ENCODE measurements at regions not wholly inside any gene's neighbourhood (a gene's known extent, or its start where the extent isn't known, plus 50 kb on each side); places are given as distances from the start of the nearest gene placed in this dataset.

- Histone ChIP-seq H3K36me3 (ENCODE audit: insufficient read depth, low read length) (no peaks in the 10 kb centered on the region), H3K4me3 (ENCODE audit: low read depth in 1 of 2, low read length in 2 of 2) (no peak overlapping the region), H2AFZ (ENCODE audit: low read depth, low read length) (no peak overlapping the region), H3K4me1 (ENCODE audit: insufficient read depth, low read length) (no peaks in the 10 kb centered on the region), H3K9me3 (ENCODE audit: insufficient read depth, low read length, severe bottlenecking) (no peaks in the 10 kb centered on the region), H3K27me3 (ENCODE audit: insufficient read depth, low read length, poor library complexity) (no peaks in the 10 kb centered on the region), H3K27ac (ENCODE audit: low read length) (no peak overlapping the region), H3K4me2 (ENCODE audit: insufficient read depth, low read length) (no peak overlapping the region), H3K79me2 (ENCODE audit: insufficient read depth, low read length) (no peaks in the 10 kb centered on the region), H3K9ac (ENCODE audit: low read depth, low read length) (no peak overlapping the region), H4K20me1 (ENCODE audit: insufficient read depth, low read length) (no peaks in the 10 kb centered on the region)
- DNase-seq (no peak), ATAC-seq (ENCODE audit: insufficient read depth, low read depth) (no peak)
- TF ChIP-seq, protein P1, sequence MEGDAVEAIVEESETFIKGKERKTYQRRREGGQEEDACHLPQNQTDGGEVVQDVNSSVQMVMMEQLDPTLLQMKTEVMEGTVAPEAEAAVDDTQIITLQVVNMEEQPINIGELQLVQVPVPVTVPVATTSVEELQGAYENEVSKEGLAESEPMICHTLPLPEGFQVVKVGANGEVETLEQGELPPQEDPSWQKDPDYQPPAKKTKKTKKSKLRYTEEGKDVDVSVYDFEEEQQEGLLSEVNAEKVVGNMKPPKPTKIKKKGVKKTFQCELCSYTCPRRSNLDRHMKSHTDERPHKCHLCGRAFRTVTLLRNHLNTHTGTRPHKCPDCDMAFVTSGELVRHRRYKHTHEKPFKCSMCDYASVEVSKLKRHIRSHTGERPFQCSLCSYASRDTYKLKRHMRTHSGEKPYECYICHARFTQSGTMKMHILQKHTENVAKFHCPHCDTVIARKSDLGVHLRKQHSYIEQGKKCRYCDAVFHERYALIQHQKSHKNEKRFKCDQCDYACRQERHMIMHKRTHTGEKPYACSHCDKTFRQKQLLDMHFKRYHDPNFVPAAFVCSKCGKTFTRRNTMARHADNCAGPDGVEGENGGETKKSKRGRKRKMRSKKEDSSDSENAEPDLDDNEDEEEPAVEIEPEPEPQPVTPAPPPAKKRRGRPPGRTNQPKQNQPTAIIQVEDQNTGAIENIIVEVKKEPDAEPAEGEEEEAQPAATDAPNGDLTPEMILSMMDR (IDR thresholded peaks at IDR 0.05; ENCODE audit: borderline replicate concordance, extremely low read depth, low read length, poor library complexity, severe bottlenecking), result no peak
- TF ChIP-seq EZH2 (IDR thresholded peaks at IDR 0.05; ENCODE audit: borderline replicate concordance, low read depth, low read length, severe bottlenecking), result no peak
Measured at GRCh38 chr9:99623780-99624364, 197.8 kb upstream of the NR4A3 start.

GRCh38 chr9:99624499-99625233, 197.0 kb upstream of the NR4A3 start:
- H4K20me1 ChIP-seq (ENCODE audit: insufficient read depth, low read length), result no peaks in the 10 kb centered on the region
- H3K4me1 ChIP-seq (ENCODE audit: insufficient read depth, low read length), result no peaks in the 10 kb centered on the region
- H3K36me3 ChIP-seq (ENCODE audit: insufficient read depth, low read length), result no peaks in the 10 kb centered on the region
- TF ChIP-seq, protein P1 (IDR thresholded peaks at IDR 0.05; ENCODE audit: borderline replicate concordance, extremely low read depth, low read length, poor library complexity, severe bottlenecking), result no peak
- TF ChIP-seq EZH2 (IDR thresholded peaks at IDR 0.05; ENCODE audit: borderline replicate concordance, low read depth, low read length, severe bottlenecking), result no peak
- H3K27me3 ChIP-seq (ENCODE audit: insufficient read depth, low read length, poor library complexity), result no peaks in the 10 kb centered on the region
- no peaks in the 10 kb centered on the region for H3K79me2 ChIP-seq (ENCODE audit: insufficient read depth, low read length)
- H2AFZ ChIP-seq (ENCODE audit: low read depth, low read length), result no peak overlapping the region
- no peak for ATAC-seq (ENCODE audit: insufficient read depth, low read depth)
- H3K4me2 ChIP-seq (ENCODE audit: insufficient read depth, low read length), result no peak overlapping the region
- H3K4me3 ChIP-seq (ENCODE audit: low read depth in 1 of 2, low read length in 2 of 2), result no peak overlapping the region
- H3K27ac ChIP-seq (ENCODE audit: low read length), result no peak overlapping the region
- no peak for DNase-seq
- H3K9me3 ChIP-seq (ENCODE audit: insufficient read depth, low read length, severe bottlenecking), result no peaks in the 10 kb centered on the region
- no peak overlapping the region for H3K9ac ChIP-seq (ENCODE audit: low read depth, low read length)

DNA sequence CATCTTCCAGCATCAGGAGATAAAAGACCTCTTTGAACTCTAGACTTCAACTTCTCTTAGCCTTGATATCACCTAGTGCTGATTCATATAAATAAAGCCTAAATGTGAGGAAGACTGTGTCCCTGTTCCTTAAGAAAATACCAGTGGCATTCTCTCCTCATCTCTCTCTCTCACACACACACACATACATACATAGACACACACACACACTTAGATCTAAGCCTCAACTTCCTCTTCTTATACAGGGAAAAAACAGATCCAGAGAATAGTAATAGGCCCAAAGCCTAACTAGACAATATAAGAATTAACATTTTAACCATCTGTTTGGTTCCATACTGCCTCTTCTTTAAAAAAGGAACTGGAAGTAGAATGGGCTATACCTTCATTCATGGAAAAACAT, 195.3 kb upstream of the NR4A3 start:
- no peak overlapping the region for H3K4me3 ChIP-seq (ENCODE audit: low read depth in 1 of 2, low read length in 2 of 2)
- no peaks in the 10 kb centered on the region for H4K20me1 ChIP-seq (ENCODE audit: insufficient read depth, low read length)
- TF ChIP-seq EZH2 (IDR thresholded peaks at IDR 0.05; ENCODE audit: borderline replicate concordance, low read depth, low read length, severe bottlenecking), result no peak
- TF ChIP-seq, protein P1 (IDR thresholded peaks at IDR 0.05; ENCODE audit: borderline replicate concordance, extremely low read depth, low read length, poor library complexity, severe bottlenecking), result no peak
- no peaks in the 10 kb centered on the region for H3K79me2 ChIP-seq (ENCODE audit: insufficient read depth, low read length)
- no peak for DNase-seq
- H3K4me1 ChIP-seq (ENCODE audit: insufficient read depth, low read length), result no peaks in the 10 kb centered on the region
- no peaks in the 10 kb centered on the region for H3K36me3 ChIP-seq (ENCODE audit: insufficient read depth, low read length)
- H3K27me3 ChIP-seq (ENCODE audit: insufficient read depth, low read length, poor library complexity), result no peaks in the 10 kb centered on the region
- H2AFZ ChIP-seq (ENCODE audit: low read depth, low read length), result no peak overlapping the region
- H3K9me3 ChIP-seq (ENCODE audit: insufficient read depth, low read length, severe bottlenecking), result no peaks in the 10 kb centered on the region
- no peak overlapping the region for H3K4me2 ChIP-seq (ENCODE audit: insufficient read depth, low read length)
- no peak overlapping the region for H3K9ac ChIP-seq (ENCODE audit: low read depth, low read length)
- ATAC-seq (ENCODE audit: insufficient read depth, low read depth), result no peak
- H3K27ac ChIP-seq (ENCODE audit: low read length), result no peak overlapping the region

Data from DND-41 (cell line).